ENCODE measurements at regions not wholly inside any gene's neighbourhood (a gene's known extent, or its start where the extent isn't known, plus 50 kb on each side); places are given as distances from the start of the nearest gene placed in this dataset.
"Not testable (repeated sequence)": the region's sequence is repeated elsewhere in the genome, so short reads cannot be mapped to it uniquely, and the experiment has no call there.

- Histone ChIP-seq H3K36me3 (ENCODE audit: control insufficient read depth in 5 of 5, insufficient read depth in 5 of 5, low read length in 5 of 5) (no peaks in the 10 kb centered on the region), H3K9me3 (ENCODE audit: control insufficient read depth in 5 of 5, low read length in 5 of 5) (peaks cover 0 to 3% (median 0%) of the 10 kb centered on the region in 5 donors), H3K27ac (ENCODE audit: low read depth, low read length) (no peak overlapping the region), H3K27me3 (ENCODE audit: control insufficient read depth in 5 of 5, insufficient read depth in 4 of 5, low read length in 5 of 5) (peaks cover 0 to 2% (median 0%) of the 10 kb centered on the region in 5 donors), H3K9ac (ENCODE audit: low read length in 5 of 5) (no peak overlapping the region), H3K4me1 (ENCODE audit: control insufficient read depth in 5 of 5, insufficient read depth in 5 of 5, low read length in 5 of 5) (no peaks in the 10 kb centered on the region), H3K4me3 (ENCODE audit: low read depth in 1 of 5, low read length in 5 of 5) (no peak overlapping the region)
Measured at GRCh38 chr14:105709281-105710118, 183.1 kb downstream of the TMEM121 start.

DNA sequence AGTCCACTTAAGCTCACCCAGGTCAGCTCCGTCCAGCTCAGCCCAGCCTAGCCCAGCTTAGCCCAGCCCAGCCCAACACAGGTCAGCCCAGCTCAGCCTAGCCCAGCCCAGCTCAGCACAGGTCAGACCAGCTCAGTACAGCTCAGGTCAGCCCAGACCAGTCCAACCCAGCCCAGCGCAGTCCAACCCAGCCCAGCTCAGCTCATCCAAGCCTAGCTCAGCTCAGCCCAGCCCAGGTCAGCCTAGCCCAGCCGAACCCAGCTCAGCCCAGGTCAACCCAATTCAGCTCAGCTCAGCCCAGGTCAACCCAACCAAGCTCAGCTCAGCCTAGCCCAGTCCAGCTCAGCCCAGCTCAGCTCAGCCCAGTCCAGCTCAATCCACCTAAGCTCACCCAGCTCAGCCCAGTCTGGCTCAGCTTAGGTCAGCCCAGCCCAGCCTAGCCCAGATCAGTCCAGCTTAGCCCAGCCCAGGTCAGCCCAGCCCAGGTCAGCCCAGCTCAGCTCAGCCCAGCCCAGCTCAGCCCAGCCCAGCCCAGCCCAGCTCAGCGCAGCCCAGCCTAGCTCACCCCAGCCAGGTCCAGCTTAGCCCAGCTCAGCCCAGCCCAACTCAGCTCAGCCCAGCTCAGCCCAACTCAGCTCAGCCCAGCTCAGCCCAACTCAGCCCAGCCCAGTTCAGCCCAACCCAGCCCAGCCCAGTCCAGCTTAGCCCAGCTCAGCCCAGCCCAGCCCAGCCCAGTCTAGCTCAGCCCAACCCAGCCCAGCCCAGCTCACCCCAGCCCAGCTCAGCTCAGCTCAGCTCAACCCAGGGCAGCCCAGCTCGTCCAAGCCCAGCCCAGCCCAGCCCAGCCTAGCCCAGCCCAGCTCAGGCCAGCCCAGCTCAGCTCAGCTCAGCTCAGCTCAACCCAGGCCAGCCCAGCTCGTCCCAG is 184.0 kb downstream of the TMEM121 start:
- Histone ChIP-seq H3K4me3 (ENCODE audit: low read depth in 1 of 5, low read length in 5 of 5) (no peak overlapping the region), H3K9ac (ENCODE audit: low read length in 5 of 5) (no peak overlapping the region), H3K4me1 (ENCODE audit: control insufficient read depth in 5 of 5, insufficient read depth in 5 of 5, low read length in 5 of 5) (no peaks in the 10 kb centered on the region), H3K36me3 (ENCODE audit: control insufficient read depth in 5 of 5, insufficient read depth in 5 of 5, low read length in 5 of 5) (no peaks in the 10 kb centered on the region), H3K27ac (ENCODE audit: low read depth, low read length) (no peak overlapping the region), H3K9me3 (ENCODE audit: control insufficient read depth in 5 of 5, low read length in 5 of 5) (peaks cover 0 to 3% (median 0%) of the 10 kb centered on the region in 5 donors), H3K27me3 (ENCODE audit: control insufficient read depth in 5 of 5, insufficient read depth in 4 of 5, low read length in 5 of 5) (peaks cover 0 to 2% (median 0%) of the 10 kb centered on the region in 5 donors)

- Histone ChIP-seq H3K36me3 (ENCODE audit: control insufficient read depth in 5 of 5, insufficient read depth in 5 of 5, low read length in 5 of 5) (no peaks in the 10 kb centered on the region), H3K4me3 (ENCODE audit: low read depth in 1 of 5, low read length in 5 of 5) (no peak overlapping the region)
Measured at GRCh38 chr14:105711044-105711620, 184.7 kb downstream of the TMEM121 start.

DNA sequence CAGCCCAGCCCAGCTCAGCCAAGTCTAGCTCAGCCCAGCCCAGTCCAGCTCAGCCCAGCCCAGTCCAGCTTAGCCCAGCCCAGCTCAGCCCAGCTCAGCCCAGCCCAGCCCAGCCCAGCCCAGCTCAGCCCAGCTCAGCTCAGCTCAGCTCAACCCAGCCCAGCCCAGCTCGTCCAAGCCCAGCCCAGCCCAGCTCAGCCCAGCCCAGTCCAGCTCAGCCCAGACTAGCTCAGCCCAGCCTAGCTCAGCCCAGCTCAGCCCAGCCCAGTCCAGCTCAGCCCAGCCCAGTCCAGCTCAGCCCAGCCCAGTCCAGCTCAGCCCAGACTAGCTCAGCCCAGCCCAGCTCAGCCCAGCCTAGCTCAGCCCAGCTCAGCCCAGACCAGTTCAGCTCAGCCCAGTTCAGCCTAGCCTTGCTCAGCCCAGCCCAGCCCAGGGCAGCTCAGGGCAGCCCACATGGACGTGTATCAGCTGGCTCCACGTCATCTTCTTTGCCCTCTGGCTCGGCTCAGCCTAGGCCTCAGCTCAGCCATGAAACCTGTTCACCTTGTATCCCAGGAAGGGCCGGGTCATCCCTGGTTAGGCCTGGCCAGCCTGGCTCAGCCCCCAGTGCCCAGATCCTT is 185.6 kb downstream of the TMEM121 start:
- H3K9ac ChIP-seq (ENCODE audit: low read length in 5 of 5) = no peak overlapping the region
- no peak overlapping the region for H3K27ac ChIP-seq (ENCODE audit: low read depth, low read length)
- no peak overlapping the region for H3K4me3 ChIP-seq (ENCODE audit: low read depth in 1 of 5, low read length in 5 of 5)
- no peaks in the 10 kb centered on the region for H3K36me3 ChIP-seq (ENCODE audit: control insufficient read depth in 5 of 5, insufficient read depth in 5 of 5, low read length in 5 of 5)
- H3K9me3 ChIP-seq (ENCODE audit: control insufficient read depth in 5 of 5, low read length in 5 of 5) = peaks cover 0 to 3% (median 0%) of the 10 kb centered on the region in 5 donors
- no peaks in the 10 kb centered on the region for H3K4me1 ChIP-seq (ENCODE audit: control insufficient read depth in 5 of 5, insufficient read depth in 5 of 5, low read length in 5 of 5)
- peaks cover 0 to 2% (median 0%) of the 10 kb centered on the region in 5 donors for H3K27me3 ChIP-seq (ENCODE audit: control insufficient read depth in 5 of 5, insufficient read depth in 4 of 5, low read length in 5 of 5)

More at GRCh38 chr14:105711044-105711620, 184.7 kb downstream of the TMEM121 start:
- Histone ChIP-seq H3K4me1 (ENCODE audit: control insufficient read depth in 5 of 5, insufficient read depth in 5 of 5, low read length in 5 of 5) (no peaks in the 10 kb centered on the region), H3K9ac (ENCODE audit: low read length in 5 of 5) (no peak overlapping the region), H3K27me3 (ENCODE audit: control insufficient read depth in 5 of 5, insufficient read depth in 4 of 5, low read length in 5 of 5) (peaks cover 0 to 2% (median 0%) of the 10 kb centered on the region in 5 donors), H3K9me3 (ENCODE audit: control insufficient read depth in 5 of 5, low read length in 5 of 5) (peaks cover 0 to 3% (median 0%) of the 10 kb centered on the region in 5 donors), H3K27ac (ENCODE audit: low read depth, low read length) (no peak overlapping the region)

- not testable (repeated sequence) for H3K27me3 ChIP-seq (ENCODE audit: control insufficient read depth in 5 of 5, insufficient read depth in 4 of 5, low read length in 5 of 5); H3K4me3 ChIP-seq (ENCODE audit: low read depth in 1 of 5, low read length in 5 of 5); H3K9ac ChIP-seq (ENCODE audit: low read length in 5 of 5); H3K27ac ChIP-seq (ENCODE audit: low read depth, low read length); H3K9me3 ChIP-seq (ENCODE audit: control insufficient read depth in 5 of 5, low read length in 5 of 5); H3K4me1 ChIP-seq (ENCODE audit: control insufficient read depth in 5 of 5, insufficient read depth in 5 of 5, low read length in 5 of 5); H3K36me3 ChIP-seq (ENCODE audit: control insufficient read depth in 5 of 5, insufficient read depth in 5 of 5, low read length in 5 of 5)
Measured at GRCh38 chr14:105712670-105713069, 186.3 kb downstream of the TMEM121 start.

DNA sequence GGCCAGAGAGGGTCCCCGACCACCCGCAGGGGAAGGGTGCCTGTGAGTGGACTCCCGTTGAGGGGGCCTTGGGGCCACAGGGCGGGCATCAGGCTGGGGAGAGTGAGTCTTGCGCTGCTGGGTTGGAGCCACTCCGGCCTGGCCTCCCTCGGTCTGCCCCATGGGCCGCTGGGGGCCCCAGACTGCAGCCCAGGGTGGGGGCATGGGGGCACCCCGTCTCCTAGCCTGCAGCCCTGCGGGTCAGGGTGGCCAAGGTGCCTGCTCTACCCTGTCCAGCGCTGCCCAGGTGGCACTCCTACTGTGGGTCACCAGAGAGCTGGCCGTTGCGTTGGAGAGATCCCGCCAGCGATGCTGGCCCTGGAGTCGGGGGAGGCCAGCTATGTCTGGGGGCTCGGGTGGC is 186.8 kb downstream of the TMEM121 start:
- not testable (repeated sequence) for H3K9me3 ChIP-seq (ENCODE audit: control insufficient read depth in 5 of 5, low read length in 5 of 5); H3K9ac ChIP-seq (ENCODE audit: low read length in 5 of 5); H3K36me3 ChIP-seq (ENCODE audit: control insufficient read depth in 5 of 5, insufficient read depth in 5 of 5, low read length in 5 of 5); H3K27ac ChIP-seq (ENCODE audit: low read depth, low read length); H3K4me3 ChIP-seq (ENCODE audit: low read depth in 1 of 5, low read length in 5 of 5); H3K4me1 ChIP-seq (ENCODE audit: control insufficient read depth in 5 of 5, insufficient read depth in 5 of 5, low read length in 5 of 5); H3K27me3 ChIP-seq (ENCODE audit: control insufficient read depth in 5 of 5, insufficient read depth in 4 of 5, low read length in 5 of 5)

DNA sequence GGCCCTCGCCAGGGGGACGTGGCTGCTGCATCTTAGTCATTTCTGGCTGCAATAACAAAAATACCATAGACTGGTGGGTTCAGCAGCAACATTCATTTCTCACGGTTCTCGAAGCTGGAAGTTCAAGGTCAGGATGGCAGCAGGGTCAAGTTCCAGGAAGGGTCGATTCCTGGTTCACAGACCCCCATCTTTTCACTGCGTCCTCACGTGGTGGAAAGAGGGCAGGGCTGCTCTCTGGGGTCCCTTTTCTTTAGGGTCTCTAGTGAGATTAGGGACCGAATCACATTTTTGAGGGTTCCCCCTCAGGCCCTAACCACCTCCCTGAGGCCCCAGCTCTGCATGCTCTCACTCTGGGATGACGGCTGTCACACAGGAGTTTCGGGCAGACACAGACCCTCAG is 187.5 kb downstream of the TMEM121 start:
- H3K4me1 ChIP-seq (ENCODE audit: control insufficient read depth in 5 of 5, insufficient read depth in 5 of 5, low read length in 5 of 5); H3K27me3 ChIP-seq (ENCODE audit: control insufficient read depth in 5 of 5, insufficient read depth in 4 of 5, low read length in 5 of 5); H3K9ac ChIP-seq (ENCODE audit: low read length in 5 of 5); H3K36me3 ChIP-seq (ENCODE audit: control insufficient read depth in 5 of 5, insufficient read depth in 5 of 5, low read length in 5 of 5); H3K4me3 ChIP-seq (ENCODE audit: low read depth in 1 of 5, low read length in 5 of 5); H3K9me3 ChIP-seq (ENCODE audit: control insufficient read depth in 5 of 5, low read length in 5 of 5); H3K27ac ChIP-seq (ENCODE audit: low read depth, low read length): not testable (repeated sequence)

DNA sequence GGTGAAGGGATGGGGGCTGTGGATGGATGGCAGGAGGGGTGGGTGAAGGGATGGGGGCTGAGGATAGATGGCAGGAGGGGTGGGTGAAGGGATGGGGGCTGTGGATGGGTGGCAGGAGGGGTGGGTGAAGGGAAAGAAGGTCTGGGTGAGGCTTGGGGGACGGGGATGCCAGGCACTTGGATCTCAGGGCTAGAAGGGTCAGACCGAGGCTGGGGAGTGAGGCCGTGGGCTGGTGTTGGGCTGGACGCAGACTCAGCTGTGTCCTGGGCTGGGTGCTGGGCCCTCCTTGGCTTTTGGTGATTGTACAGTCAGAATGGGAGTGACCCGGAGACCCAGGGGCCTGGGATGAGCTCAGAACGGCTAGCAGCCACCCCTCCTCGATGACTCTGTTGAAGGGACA is 192.4 kb downstream of the TMEM121 start:
- H3K27ac ChIP-seq (ENCODE audit: low read depth, low read length); H3K4me1 ChIP-seq (ENCODE audit: control insufficient read depth in 5 of 5, insufficient read depth in 5 of 5, low read length in 5 of 5); H3K9ac ChIP-seq (ENCODE audit: low read length in 5 of 5); H3K4me3 ChIP-seq (ENCODE audit: low read depth in 1 of 5, low read length in 5 of 5); H3K9me3 ChIP-seq (ENCODE audit: control insufficient read depth in 5 of 5, low read length in 5 of 5); H3K27me3 ChIP-seq (ENCODE audit: control insufficient read depth in 5 of 5, insufficient read depth in 4 of 5, low read length in 5 of 5); H3K36me3 ChIP-seq (ENCODE audit: control insufficient read depth in 5 of 5, insufficient read depth in 5 of 5, low read length in 5 of 5): not testable (repeated sequence)

DNA sequence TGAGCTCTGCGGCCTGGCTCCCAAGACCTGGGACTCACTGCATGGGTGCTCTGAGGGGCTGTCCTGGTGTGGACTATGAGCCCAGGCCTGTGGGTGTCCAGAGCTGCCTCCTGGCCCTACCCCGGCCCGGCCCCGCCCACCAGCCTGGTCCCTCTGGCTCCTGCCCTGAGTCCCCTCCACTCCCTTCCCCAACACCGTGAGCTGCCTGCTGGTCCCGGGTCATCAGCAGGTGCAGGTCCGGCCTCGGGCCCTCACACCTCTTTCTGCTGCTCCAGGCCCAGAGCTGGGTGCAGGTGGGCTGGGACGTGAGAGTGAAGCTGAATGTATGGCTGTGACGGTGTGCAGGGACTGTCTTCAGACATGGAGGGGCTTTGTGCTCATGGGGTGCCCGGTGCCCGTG is 193.7 kb downstream of the TMEM121 start:
- not testable (repeated sequence) for H3K9me3 ChIP-seq (ENCODE audit: control insufficient read depth in 5 of 5, low read length in 5 of 5); H3K36me3 ChIP-seq (ENCODE audit: control insufficient read depth in 5 of 5, insufficient read depth in 5 of 5, low read length in 5 of 5); H3K27me3 ChIP-seq (ENCODE audit: control insufficient read depth in 5 of 5, insufficient read depth in 4 of 5, low read length in 5 of 5); H3K27ac ChIP-seq (ENCODE audit: low read depth, low read length); H3K4me3 ChIP-seq (ENCODE audit: low read depth in 1 of 5, low read length in 5 of 5); H3K4me1 ChIP-seq (ENCODE audit: control insufficient read depth in 5 of 5, insufficient read depth in 5 of 5, low read length in 5 of 5); H3K9ac ChIP-seq (ENCODE audit: low read length in 5 of 5)
